ENCODE measurements at regions not wholly inside any gene's neighbourhood (a gene's known extent, or its start where the extent isn't known, plus 50 kb on each side); places are given as distances from the start of the nearest gene placed in this dataset.

DNA sequence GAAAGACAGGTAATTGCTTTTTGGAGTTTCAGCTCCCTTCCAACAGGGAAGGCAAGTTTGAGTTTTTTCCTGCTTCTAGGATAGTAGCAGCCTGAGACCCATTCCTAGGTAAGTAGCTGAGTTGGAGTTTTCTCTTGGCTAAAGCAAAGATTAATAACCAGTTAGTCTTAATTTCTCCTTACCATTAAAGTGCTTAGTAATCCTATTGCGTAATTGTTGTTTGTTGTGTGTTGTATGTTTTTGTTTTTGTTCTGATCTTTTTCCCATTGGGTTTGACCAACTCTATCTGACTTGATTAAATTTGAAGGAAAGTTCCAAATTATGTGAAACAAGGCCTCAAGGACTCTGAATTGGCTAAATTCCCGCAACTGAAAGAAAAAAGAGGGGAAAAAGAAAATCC lies 83.5 kb downstream of the TBX22 start:
- FAIRE-seq, result no peak

DNA sequence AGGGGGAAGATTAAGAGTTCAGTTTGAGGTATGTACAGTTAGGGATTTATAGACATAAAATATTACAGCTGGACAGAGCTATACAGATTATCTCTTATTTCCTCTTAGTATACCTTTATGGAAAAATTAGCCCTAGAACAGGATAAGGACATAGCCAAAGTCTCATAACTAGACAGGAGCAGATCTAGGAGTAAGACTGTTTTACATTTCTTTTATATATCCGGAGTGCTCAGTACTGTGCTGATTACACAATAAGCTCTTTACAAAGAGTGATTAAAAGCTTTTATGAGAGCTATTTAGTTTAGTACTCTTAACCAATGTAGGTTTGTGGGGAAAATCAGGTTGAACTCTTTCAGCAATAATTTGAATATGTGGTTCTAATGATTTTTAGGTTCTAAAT lies 105.8 kb downstream of the TBX22 start:
- no peak for FAIRE-seq

DNA sequence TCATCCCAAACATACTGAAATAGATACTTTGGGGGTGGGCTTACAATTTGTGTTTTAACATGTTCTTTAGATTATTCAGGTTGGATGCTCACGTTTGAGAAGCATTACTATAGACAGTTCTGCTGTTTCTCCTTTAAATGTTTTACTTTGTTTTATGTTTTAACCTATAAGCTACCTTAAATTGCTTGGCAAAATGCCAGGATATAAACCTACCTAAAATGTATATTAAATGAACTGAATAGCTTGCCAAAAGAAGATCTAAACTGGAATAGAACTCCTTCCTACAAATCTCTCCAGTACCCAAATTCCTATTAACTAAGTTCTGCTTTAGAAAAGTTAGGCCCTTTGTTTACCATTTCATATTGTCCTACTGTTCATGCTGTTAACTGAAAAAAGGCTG lies 124.4 kb downstream of the TBX22 start:
- FAIRE-seq, result no peak

DNA sequence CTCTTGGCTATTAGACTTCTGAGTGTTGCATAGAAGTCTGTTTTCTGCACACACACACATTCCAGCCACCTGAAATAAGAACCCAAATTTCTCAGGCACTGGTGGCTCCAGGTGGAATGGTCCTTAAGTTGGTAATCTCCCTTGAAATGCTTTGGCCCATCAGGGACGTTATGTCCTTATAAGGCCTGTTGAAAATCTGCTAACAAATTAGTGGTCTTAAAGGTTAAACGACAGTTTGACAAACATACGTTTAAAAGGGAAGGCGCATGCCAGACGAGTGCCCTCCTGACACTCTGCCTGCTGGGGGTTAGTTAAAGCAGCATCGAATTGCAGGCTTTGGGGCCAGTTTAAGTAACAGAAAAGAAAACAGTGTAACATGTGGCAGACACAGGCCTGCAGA lies 125.0 kb downstream of the TBX22 start:
- FAIRE-seq, result no peak

DNA sequence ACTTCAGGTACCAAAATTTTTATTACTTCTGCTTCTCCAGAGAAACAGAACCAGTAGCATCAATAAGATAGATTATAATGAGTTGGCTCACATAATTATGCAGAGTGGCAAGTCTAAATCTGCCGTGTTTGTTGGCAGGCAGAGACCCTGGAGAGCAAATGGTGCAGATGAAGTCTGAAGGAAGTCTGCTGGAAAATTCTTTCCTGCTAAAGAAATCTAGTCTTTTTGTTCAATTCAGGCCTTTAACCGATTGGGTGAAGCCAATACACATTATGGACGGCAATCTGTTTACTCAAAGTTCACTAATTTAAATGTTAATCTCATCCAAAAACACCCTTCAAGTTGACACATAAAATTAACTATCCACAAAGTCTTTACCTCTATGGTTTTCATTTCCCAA lies 156.0 kb downstream of the TBX22 start:
- FAIRE-seq, result no peak

DNA sequence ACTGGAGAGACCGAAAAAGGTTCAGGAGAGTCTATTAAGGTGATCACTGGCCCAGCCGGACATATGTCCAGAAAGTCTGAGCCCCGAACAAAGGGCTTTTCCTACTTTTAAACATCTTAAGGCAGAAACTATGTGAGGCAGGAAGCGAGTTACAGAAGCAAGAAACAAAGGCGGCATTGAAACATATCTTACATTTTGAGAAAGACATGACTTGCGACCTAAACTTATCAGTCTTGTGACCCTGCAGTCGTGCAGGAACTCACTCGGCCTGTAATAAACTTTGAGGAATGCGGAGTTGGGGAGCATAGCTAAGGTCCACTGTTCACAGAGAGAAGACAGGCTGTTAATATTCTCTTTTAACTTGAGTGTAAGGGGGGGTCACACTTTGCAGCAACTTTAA lies 158.7 kb downstream of the TBX22 start:
- no peak for FAIRE-seq

DNA sequence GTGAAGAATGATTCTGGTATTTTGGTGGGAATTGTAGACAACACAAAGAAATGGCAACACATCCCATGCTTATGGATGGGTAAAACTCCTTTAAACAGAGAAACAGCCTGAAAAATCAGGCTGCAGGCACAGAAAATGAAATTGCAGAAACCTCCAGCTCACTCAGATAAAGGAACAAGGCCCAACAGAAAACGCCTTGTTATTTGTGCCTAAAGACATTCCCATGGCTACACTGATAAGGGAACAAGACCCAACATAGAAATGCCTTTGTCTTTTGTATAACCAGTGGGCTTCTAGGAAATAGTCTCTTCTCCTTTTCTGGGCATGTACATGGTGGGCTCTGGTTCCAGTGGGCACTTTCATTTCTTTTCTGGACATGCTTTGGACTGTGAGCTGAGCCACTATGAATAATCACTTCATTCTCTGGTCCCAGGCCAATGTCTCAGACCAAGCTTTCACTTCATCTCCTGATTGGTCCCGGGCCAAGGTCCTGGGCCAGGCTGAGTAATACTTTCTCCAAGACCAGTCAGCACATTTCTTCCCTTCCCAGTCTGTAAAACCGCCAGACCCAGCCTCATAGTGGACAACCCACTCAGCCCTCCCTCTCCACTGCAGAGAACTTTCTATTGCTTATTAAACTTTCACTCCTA lies 160.5 kb downstream of the TBX22 start:
- no peak for FAIRE-seq

DNA sequence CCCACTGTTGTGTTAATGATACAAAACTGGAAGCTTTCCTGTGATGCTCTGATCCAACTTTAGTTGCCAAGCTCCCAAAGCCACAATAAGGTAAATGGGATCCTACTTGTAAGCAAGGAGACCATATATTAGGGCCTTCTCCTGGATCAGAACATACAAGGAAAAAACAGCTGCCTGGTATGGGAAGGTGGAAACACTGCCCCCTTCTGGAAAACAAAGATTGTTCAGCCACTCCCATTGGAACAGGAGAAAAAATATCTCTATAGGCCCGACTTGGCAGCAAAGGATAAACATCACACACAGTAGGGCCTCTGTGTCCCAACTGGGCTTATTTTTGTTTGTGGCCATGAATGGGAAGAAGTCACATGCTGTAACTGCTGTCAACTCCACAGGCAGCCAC lies 166.5 kb downstream of the TBX22 start:
- no peak for FAIRE-seq

DNA sequence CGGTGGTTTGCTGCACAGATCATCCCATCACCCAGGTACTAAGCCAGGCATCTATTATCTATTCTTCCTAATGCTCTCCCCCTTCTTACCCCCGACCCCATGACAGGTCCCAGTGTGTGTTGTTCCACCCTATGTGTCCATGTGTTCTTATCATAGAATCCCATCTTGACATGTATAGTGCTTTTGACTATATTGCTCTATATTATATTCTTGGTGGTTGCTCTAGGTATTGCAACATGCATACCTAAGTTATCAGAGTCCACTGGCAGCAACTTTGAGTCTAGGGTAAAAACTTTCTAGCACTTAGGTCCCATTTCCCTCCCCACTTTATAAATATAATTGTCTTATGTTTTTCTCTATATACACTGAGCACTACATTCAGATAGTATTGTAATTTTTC lies 170.3 kb downstream of the TBX22 start:
- no peak for FAIRE-seq

DNA sequence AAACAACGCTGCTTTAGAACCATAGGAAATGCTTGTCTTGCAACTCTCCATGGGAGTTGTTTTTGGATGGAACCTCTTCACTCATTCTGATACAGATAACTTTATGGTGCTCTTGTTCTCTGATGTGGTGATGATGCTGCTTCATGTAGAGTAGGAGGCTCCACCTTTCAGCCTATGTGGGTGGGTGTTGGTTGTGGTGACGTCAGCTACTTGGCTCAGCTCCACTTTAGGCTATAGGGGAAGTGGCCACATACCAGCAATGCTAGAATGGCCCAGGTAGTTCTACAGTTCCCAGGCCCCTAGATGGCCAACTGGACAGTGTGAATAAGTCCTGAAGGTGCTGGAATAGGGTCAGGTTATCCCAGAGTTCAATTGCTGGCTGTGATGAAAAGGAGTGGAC lies 192.1 kb downstream of the TBX22 start:
- FAIRE-seq, result no peak

DNA sequence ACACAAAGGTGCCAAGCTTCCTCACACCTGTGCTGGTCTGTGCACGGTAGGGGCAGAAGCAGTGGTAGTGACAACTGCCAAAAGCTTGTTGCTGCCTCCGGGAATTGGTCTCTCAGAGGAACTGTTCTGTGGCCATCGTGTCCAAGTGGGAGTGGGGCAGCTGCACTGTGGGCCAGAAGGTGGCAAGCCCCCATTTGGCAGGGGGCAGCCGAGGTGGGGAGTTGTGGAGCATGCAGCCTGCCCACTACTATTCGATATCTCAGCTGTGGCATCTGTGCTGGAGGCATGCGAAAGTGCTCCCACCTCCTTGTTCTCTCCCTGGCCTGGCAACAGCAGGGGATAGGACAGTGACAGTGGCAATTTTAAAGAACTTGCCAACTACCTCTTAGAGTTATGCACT lies 192.8 kb downstream of the TBX22 start:
- FAIRE-seq, result no peak

DNA sequence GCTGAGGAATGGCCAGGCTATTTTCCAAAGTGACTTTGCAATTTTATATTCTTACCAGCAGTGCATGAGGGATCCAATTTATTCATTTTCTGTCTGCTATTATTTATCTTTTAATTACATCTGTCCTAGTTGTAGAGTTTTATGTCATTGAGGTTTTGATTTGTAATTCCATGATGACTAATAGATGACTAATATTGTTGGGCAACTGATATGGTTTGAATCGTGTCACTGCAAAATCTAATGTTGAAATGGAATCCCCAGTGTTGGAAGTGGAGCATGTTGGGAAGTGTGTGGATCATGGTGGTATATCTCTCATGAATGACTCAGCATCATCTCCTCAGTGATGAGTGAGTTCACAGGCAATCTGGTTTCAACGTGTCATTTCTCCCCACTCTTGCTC lies 201.5 kb downstream of the TBX22 start:
- FAIRE-seq, result no peak

DNA sequence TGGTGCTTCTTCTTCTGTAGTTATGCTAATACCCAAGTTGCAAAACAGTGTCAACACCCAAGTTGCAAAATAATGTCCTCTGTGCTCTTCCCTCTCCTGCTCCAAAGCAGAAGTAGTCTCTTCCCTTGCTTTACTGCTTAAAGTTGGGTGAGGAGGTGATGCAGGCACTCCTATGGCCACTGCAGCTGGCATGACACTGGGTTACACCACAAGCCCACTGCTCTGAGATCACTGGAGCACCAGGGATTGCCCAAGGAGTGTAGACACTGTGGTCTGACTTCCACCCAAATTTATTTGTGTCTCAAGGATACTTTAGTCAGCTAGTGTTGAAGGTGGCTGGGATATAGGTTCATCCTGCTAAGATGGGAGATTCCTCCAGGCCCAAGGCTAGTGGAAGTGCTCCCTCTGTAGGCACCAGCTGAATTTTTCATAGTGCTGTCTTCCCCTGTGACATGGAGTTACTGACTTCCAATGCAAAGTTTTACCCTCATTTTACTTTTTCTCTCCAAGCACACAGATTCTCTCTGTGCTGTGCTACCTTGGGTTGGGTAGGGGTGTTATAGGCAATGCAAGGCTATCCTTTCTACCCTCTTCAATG lies 196.2 kb upstream of the TENT5D start:
- no peak for FAIRE-seq

DNA sequence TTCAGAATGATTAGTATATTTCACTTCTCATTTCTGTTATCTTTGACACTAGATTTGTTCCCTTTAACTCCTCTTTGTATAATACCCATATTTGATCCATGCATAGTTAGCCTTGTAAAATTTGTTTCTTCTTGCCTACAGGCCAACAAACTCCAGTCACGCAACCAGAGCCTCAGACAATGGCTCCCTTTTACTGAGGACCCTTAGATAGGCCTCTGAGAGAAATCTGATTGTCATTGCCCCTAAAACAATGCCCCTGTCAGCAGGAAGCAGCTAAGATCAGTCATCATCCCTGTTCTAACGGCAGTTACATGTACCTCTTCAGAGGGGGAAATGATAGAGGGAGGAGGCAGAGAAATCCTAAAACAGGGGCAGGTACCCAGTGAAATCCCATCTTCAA lies 190.6 kb upstream of the TENT5D start:
- FAIRE-seq, result no peak

DNA sequence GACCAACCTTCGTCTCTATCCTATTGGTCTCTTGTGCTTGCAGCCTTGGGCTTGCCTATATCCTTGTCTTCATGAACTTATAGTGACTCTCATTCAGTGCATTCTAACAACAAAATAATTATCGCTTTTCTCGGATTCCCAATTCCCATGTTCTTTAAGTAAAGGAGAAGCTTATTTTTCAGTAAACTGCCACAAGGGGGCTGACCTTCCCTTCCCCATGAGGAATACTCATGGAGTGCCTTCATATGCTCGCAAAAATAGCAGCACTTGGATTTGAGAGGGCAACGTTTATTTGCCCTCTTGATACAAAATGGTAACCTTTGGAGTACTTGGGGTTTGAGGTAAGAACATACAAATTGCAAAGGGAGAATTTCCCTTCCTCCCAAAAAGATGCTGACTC lies 183.2 kb upstream of the TENT5D start:
- FAIRE-seq, result no peak

DNA sequence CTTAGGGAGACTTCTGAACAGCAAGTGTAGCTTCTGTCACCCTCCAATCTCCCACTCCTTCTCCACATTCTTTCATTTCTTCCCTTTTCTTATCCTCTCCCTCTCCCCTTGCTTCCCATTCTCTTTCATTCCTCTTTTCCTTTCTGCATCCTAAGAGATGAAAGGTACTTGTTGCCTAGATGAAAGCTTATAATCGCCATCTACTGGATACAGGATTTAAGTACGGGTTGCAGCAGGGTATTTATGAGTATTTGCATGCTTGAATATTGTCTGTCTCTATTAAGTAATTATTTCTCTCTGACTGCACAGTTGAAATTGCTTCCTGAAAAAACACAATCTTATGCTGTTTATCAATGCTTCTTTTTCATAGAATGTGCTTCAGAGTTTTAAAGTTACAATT lies 174.0 kb upstream of the TENT5D start:
- FAIRE-seq, result no peak

DNA sequence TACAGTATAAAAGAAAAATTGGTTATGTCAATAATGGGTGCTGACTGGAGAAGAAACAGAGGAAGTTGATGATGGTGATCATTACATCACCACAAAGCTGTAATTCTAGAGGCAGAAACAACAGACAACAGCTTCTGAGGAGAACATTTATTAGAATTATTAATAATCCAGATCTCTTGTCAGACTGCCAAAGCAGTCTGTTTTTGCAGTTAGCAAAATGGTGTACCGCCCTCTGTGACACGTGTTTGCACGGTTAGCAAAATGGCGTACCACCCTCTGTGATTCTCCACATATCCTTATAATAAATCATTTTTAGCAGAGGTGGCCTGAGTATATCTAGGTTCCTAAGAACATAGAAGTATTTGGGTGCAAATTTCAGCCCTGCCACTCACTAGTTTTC lies 154.0 kb upstream of the TENT5D start:
- FAIRE-seq, result no peak

DNA sequence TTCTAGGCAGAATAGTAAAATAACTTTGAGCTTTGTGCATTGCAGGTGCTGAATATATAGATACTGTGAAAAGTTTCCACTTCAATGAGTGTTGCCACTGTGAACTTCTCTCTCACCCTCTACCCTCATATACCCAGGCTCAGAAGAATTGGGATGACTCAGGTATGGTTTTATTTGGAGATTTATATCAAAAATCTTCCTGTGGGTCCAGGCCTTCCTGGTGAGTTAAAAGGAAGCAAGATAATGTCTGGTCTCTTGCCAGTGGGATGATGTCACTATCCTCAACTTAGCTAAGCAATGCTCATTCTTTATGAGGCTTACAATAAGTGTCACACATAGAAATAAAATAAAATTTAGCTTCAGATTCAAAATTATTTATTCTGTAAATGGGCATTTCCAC lies 153.3 kb upstream of the TENT5D start:
- FAIRE-seq, result no peak

DNA sequence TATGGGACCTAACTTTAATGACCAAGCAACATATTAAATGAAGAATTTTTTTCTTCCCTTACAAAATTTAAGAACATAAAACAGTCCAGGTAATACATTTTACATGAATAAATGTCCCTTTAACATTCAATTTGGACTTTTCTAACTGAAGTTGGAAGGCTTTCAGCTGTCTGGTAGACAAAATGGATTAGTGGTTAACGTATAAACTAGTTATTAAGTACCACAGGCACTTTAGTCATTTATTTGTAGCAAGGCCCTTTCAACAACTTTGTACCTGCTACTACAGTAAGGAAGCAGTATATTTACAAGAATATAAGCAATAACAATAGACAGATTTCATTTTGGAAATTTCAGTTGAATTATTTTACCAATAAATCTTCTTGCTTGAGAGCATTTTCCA lies 152.5 kb upstream of the TENT5D start:
- peak; percentile 61 for FAIRE-seq

DNA sequence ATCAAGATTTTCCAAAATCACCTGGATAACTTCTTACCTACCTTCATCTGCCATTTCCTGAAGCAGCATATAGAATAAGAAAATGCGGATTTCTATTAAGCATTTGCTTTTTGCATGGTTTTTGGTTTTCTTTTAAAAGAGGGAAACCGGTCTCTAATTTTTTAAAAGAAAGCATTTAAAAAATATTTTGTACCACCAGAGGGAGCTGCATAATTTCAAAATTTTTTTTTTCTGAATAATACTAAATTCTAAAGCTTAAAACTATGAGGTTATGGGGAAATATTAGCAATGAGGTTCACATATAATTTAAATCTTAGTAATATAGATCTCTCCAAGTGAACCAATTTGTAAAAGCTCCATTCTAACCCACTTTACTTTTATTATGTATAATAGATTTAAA lies 137.7 kb upstream of the TENT5D start:
- FAIRE-seq, result no peak

DNA sequence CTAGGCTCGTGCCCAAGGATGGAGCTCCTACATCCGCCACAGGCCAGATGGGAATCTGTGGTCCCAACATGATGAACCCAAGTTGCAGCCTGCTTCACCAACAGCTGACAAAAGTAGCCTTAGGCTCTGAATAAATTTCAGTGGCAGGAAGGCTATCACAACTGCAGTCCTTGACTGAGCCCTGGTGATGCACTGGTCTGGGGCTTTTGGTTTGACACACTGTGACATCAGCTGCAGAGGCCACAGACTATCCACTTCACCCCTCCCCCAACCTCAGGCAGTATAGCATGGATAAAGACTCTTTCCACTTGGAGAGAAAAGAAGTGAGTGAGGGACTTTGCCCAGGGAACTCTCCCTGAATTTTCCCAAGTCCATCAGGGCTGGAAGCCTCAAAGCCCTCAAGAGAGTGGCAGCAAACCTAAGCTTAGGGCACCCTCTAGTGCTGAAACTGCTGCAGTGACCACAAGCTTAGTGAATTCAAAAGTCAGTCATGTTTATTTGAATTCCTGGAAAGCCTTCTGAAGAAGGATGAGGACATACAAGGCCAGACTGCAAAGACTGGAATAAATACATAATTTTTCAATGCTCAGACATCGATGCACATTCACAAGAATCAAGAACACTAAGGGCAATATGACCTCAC lies 135.0 kb upstream of the TENT5D start:
- no peak for FAIRE-seq

DNA sequence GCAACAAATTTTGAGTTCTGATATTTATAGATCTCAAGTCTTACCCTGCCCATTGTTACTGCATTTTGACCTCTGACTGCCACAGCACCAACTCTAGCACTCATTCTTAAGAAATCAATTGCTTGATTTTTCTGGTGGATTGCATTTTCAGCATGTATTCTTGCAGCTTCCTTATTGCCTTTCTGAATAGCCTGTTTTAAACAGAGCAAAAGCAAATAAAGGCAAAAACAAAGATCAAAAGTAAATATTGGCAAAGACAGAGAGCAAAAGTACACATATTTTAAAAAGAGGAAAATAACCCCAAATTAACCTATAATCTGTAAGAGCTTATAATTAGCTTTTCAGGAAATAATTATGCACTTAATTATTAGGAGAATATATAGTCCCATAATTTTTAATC lies 129.4 kb upstream of the TENT5D start:
- FAIRE-seq, result peak; percentile 38

DNA sequence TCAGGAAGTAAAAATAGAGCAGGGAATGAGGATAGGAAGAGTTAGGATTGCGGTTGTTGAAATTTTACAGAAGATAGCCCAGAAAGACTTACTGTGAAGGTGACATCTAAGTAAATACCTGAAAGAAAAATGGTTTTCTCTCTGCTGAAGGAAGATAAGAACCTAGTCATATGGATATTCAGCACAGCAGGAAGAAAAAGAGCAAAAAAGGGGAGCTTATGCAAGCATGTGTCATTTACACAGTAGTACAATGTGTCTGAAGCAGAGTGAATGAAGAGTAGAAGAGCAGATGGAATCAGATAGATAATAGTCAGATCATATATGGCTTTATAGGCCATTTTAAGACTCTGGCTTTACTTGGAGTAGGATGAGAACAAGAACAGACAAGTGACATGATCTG lies 126.9 kb upstream of the TENT5D start:
- no peak for FAIRE-seq

DNA sequence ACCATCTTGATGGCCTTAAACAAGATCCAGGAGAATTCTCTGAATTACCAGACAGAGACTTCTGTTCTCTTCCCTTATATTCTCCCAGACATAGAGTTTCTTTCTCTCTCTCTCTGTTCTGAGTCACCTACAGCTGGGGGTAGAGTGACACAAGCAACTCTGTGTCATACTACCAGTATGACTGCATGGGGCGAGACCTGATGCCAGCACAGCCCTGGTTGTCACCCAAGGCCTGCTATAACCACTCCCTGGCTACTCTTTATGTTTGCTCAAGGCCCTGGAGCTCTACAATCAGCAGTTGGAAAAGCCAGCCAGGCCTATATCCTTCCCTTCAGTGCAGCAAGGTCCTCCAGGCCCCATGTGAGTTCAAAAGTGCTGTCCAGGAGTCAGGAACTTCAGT lies 114.2 kb upstream of the TENT5D start:
- FAIRE-seq, result no peak

DNA sequence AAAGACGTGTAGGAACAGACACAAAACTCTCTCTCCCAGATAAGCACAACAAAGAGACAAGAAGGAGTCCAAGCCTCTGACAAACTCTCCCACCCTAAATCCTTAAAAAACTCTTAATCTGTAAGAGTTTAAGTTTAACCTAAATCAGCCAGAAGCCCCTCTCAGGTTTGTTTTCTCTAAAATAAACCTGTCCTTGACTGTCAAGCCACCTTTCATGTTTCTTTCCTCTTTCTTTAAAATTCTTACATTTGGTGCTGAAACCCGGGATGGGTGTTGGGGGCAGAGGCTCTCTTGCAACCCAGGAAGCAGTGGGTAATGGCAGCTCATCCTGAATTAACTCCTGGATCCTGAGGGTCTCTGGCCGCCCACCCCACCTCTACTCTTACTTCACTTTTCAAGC lies 107.8 kb upstream of the TENT5D start:
- FAIRE-seq, result no peak
